ENCODE measurements at regions not wholly inside any gene's neighbourhood (a gene's known extent, or its start where the extent isn't known, plus 50 kb on each side); places are given as distances from the start of the nearest gene placed in this dataset.

DNA sequence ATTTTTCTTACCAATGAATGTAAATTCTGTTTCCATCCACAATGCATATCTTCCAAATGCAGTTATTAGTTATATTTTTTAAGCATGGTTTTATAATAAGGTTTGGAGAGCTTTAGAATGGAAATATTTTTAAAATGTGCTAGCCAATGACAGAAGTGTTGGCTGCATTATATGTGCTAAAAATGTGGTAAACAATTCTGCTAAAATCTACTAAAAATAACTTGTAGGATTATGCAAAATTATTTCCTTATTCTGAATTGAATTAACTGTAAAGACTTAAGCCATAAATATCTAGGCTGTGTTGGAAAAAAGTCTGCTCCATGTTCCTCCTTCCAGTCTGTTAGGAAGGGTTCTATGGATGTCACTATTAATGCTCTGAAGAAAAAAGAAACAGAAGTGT lies 503.3 kb downstream of the PRR16 start:
- TF ChIP-seq EZH2 (IDR thresholded peaks at IDR 0.05; ENCODE audit: borderline replicate concordance, insufficient read depth, low read depth, low read length, poor library complexity, severe bottlenecking), result no peak
- TF ChIP-seq, protein P1, sequence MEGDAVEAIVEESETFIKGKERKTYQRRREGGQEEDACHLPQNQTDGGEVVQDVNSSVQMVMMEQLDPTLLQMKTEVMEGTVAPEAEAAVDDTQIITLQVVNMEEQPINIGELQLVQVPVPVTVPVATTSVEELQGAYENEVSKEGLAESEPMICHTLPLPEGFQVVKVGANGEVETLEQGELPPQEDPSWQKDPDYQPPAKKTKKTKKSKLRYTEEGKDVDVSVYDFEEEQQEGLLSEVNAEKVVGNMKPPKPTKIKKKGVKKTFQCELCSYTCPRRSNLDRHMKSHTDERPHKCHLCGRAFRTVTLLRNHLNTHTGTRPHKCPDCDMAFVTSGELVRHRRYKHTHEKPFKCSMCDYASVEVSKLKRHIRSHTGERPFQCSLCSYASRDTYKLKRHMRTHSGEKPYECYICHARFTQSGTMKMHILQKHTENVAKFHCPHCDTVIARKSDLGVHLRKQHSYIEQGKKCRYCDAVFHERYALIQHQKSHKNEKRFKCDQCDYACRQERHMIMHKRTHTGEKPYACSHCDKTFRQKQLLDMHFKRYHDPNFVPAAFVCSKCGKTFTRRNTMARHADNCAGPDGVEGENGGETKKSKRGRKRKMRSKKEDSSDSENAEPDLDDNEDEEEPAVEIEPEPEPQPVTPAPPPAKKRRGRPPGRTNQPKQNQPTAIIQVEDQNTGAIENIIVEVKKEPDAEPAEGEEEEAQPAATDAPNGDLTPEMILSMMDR (IDR thresholded peaks at IDR 0.05), result no peak

Data from B cell (primary cell).